ENCODE measurements at regions not wholly inside any gene's neighbourhood (a gene's known extent, or its start where the extent isn't known, plus 50 kb on each side); places are given as distances from the start of the nearest gene placed in this dataset.

DNA sequence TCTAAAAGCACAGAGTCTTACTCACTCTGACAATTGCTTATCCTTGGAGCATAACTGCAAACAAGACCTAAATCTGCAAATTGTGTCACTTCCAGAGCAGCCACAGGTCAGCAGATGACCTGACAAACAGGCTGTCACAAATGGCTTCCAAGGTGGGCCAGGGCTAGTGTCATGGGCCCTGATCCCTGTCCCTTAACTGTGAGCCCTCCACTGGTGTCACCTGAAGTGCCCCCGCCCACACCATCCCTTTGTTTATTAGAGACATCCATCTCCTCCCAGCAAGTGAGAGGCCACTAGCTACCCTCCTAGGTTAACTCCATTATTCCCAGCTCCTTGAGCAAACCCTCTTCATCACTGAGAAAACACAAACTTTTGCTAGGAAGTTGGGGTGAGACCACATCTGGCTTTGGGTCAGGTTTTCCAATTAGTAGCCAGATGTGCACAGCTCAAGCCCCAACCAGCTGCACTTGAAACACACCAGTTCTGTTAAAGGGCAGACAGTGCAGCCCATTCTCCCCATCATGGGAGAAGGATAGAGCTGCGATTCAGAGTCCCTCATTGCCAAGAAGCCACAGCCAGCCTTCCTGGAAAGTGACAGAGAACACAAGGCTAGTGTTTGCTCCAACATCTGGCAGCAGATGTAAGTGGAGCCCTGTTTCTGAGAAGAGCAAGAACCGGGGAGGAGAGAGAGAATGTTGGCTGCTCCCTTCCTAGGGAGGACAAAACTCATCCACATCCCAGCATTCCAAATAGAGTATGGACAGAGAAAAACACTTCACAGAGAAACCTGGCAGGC is 75.7 kb upstream of the NANOS1 start:
- H3K27me3 ChIP-seq (ENCODE audit: control insufficient read depth in 3 of 3, insufficient read depth in 3 of 3, low read length in 2 of 3): no peaks in the 10 kb centered on the region
- WGBS, 2 donors: 73 to 75% methylated on average over 3 of the region's 3 CpGs
- peak in 2 of 3 donors; percentile 11 to 36 for DNase-seq
- TF ChIP-seq CTCF (IDR thresholded peaks at IDR 0.05; ENCODE audit: control extremely low read depth, extremely low read depth): no peak
- peaks cover 0 to 7% (median 0%) of the 10 kb centered on the region in 5 donors for H3K4me1 ChIP-seq (ENCODE audit: control insufficient read depth in 5 of 5, insufficient read depth in 5 of 5, low read length in 5 of 5)
- H3K4me3 ChIP-seq: no peak overlapping the region
- no peak for ATAC-seq (ENCODE audit: insufficient read depth, low FRiP score)
- H3K36me3 ChIP-seq (ENCODE audit: control insufficient read depth in 4 of 4, insufficient read depth in 4 of 4, low read length in 4 of 4): no peaks in the 10 kb centered on the region
- no peak overlapping the region for H3K9ac ChIP-seq (ENCODE audit: insufficient read depth in 1 of 2, low read length in 2 of 2)
- no peak overlapping the region for H3K27ac ChIP-seq (ENCODE audit: low read depth in 1 of 2, low read length in 1 of 2)
- no peaks in the 10 kb centered on the region for H3K9me3 ChIP-seq (ENCODE audit: control insufficient read depth in 4 of 4, insufficient read depth in 3 of 4, low read length in 3 of 4)

DNA sequence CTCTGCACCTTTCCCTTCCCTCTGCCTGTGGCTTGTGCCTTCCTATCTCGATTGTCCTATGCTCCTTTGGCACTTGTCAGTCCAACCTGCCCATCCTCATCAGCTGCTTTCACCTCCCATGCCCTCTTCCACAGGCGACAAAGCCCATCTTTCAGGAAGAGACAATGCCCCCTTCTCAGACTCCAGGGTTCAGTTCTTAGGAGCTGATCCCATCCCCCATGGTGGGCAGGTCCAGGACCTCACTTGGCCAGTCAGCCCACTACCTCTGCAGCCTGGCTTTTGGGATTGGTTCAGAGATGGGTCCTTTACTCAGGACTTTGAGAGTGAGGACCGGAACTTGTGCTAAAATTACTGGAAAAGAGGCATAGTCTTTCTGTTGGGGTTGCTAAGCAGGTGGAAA is 74.0 kb upstream of the NANOS1 start:
- WGBS, 2 donors: 56 to 70% methylated on average over 3 of the region's 3 CpGs
- Histone ChIP-seq H3K4me3 (no peak overlapping the region), H3K27ac (ENCODE audit: low read depth in 1 of 2, low read length in 1 of 2) (no peak overlapping the region), H3K36me3 (ENCODE audit: control insufficient read depth in 4 of 4, insufficient read depth in 4 of 4, low read length in 4 of 4) (no peaks in the 10 kb centered on the region), H3K27me3 (ENCODE audit: control insufficient read depth in 3 of 3, insufficient read depth in 3 of 3, low read length in 2 of 3) (no peaks in the 10 kb centered on the region), H3K9ac (ENCODE audit: insufficient read depth in 1 of 2, low read length in 2 of 2) (no peak overlapping the region), H3K4me1 (ENCODE audit: control insufficient read depth in 5 of 5, insufficient read depth in 5 of 5, low read length in 5 of 5) (peaks cover 0 to 6% (median 4%) of the 10 kb centered on the region in 5 donors), H3K9me3 (ENCODE audit: control insufficient read depth in 4 of 4, insufficient read depth in 3 of 4, low read length in 3 of 4) (no peaks in the 10 kb centered on the region)
- DNase-seq (no peak), ATAC-seq (ENCODE audit: insufficient read depth, low FRiP score) (no peak)
- TF ChIP-seq CTCF (IDR thresholded peaks at IDR 0.05; ENCODE audit: control extremely low read depth, extremely low read depth): no peak

- H3K4me3 ChIP-seq: no peak overlapping the region
- no peak overlapping the region for H3K27ac ChIP-seq (ENCODE audit: low read depth in 1 of 2, low read length in 1 of 2)
- WGBS, 2 donors: 78 to 88% methylated on average over 4 of the region's 4 CpGs
- peaks cover 0 to 6% (median 4%) of the 10 kb centered on the region in 5 donors for H3K4me1 ChIP-seq (ENCODE audit: control insufficient read depth in 5 of 5, insufficient read depth in 5 of 5, low read length in 5 of 5)
- H3K9me3 ChIP-seq (ENCODE audit: control insufficient read depth in 4 of 4, insufficient read depth in 3 of 4, low read length in 3 of 4): no peaks in the 10 kb centered on the region
- TF ChIP-seq CTCF (IDR thresholded peaks at IDR 0.05; ENCODE audit: control extremely low read depth, extremely low read depth): no peak
- no peaks in the 10 kb centered on the region for H3K36me3 ChIP-seq (ENCODE audit: control insufficient read depth in 4 of 4, insufficient read depth in 4 of 4, low read length in 4 of 4)
- ATAC-seq (ENCODE audit: insufficient read depth, low FRiP score) (no peak), DNase-seq (no peak)
- H3K27me3 ChIP-seq (ENCODE audit: control insufficient read depth in 3 of 3, insufficient read depth in 3 of 3, low read length in 2 of 3): no peaks in the 10 kb centered on the region
- no peak overlapping the region for H3K9ac ChIP-seq (ENCODE audit: insufficient read depth in 1 of 2, low read length in 2 of 2)
Observed at GRCh38 chr10:118955951-118956801, 73.3 kb upstream of the NANOS1 start.
